SK-N-SH treated with all-trans-retinoic acid at 6 μM for 48 hours (cell line): ENCODE measurements at regions not wholly inside any gene's neighbourhood (a gene's known extent, or its start where the extent isn't known, plus 50 kb on each side); places are given as distances from the start of the nearest gene placed in this dataset.

Experiments
- ARNTL ChIP-seq: fragments of 450-650 bp; formaldehyde crosslinking; IDR thresholded peaks from 2 replicates; pipeline ENCODE4 v1.5.0; 2020; ENCODE audit warnings: low read depth, mild to moderate bottlenecking, moderate library complexity, borderline replicate concordance
- CREB5 ChIP-seq: fragments of 250-450 bp; sonication (Bioruptor Pico); IDR thresholded peaks from 2 replicates; pipeline ENCODE4 v1.5.1; 2020; ENCODE audit warnings: low read depth, mild to moderate bottlenecking, moderate library complexity
- ESRRG ChIP-seq: fragments of 250-450 bp; sonication (Bioruptor Pico); IDR thresholded peaks from 2 replicates; pipeline ENCODE4 v1.6.1; 2021; ENCODE audit warnings: mild to moderate bottlenecking
- OSR1 ChIP-seq: fragments of 250-450 bp; sonication (Bioruptor Pico); IDR thresholded peaks from 2 replicates; pipeline ENCODE4 v1.8.0; 2022; ENCODE audit warnings: moderate library complexity, mild to moderate bottlenecking, inconsistent platforms
- PPARA ChIP-seq: fragments of 250-450 bp; sonication (Bioruptor Pico); IDR thresholded peaks from 2 replicates; pipeline ENCODE4 v1.5.0; 2020; ENCODE audit warnings: mild to moderate bottlenecking, borderline replicate concordance
- TCF4 ChIP-seq: fragments of 250-450 bp; sonication (Bioruptor Pico); IDR thresholded peaks from 2 replicates; pipeline ENCODE4 v1.8.0; 2021; ENCODE audit warnings: mild to moderate bottlenecking, moderate library complexity, borderline replicate concordance
- TSHZ2 ChIP-seq: fragments of 250-450 bp; sonication (Bioruptor Pico); IDR thresholded peaks from 2 replicates; pipeline ENCODE4 v1.5.0; 2020; ENCODE audit warnings: mild to moderate bottlenecking, moderate library complexity
- ZC3H10 ChIP-seq: fragments of 250-450 bp; sonication (Bioruptor Pico); IDR thresholded peaks from 2 replicates; pipeline ENCODE4 v1.5.1; 2021; ENCODE audit warnings: mild to moderate bottlenecking, moderate library complexity
- ZNF565 ChIP-seq: fragments of 450-650 bp; formaldehyde crosslinking; conservative IDR thresholded peaks from 2 replicates; pipeline ENCODE4 v1.5.0; 2020; ENCODE audit warnings: low read depth, mild to moderate bottlenecking, moderate library complexity

- TF ChIP-seq OSR1 (no peak), CREB5 (CRISPR knock-in tag) (no peak), ZC3H10 (no peak), PPARA (CRISPR knock-in tag) (no peak), ARNTL (CRISPR knock-in tag) (no peak), TSHZ2 (no peak), ESRRG (CRISPR knock-in tag) (no peak), TCF4 (CRISPR knock-in tag) (no peak), ZNF565 (no peak)
These were observed 62.0 kb upstream of the GPRIN3 start for GRCh38 chr4:89369581-89369980.
